Fibroblast of skin of left quadriceps (primary cell): ENCODE measurements at regions not wholly inside any gene's neighbourhood (a gene's known extent, or its start where the extent isn't known, plus 50 kb on each side); places are given as distances from the start of the nearest gene placed in this dataset.

Experiments used
- DNase-seq, 2 experiments: peaks; one replicate each; pipeline ENCODE4 v3.0.0-alpha.2; 2013; ENCODE audit warnings: low read depth in 2 of 2

DNA sequence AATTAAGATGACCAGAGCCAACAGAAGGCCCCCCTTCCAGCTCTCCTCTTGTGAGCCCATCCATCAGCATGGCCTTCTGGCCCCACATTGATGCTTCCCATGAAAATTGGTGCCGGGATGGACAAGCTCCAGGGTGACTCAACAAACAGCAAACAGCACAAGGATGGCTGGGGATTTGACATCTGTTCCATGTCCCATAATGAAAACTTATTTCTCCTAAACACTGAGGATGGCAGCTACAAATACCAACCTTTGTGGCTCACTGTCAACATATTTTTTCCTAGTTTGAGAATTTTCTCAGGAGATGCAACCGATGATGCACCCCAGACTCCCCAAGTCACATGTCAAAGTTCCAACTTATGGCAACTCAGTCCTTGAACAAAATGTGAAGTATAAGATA lies 169.6 kb upstream of the SIX2 start:
- no peak for DNase-seq

DNA sequence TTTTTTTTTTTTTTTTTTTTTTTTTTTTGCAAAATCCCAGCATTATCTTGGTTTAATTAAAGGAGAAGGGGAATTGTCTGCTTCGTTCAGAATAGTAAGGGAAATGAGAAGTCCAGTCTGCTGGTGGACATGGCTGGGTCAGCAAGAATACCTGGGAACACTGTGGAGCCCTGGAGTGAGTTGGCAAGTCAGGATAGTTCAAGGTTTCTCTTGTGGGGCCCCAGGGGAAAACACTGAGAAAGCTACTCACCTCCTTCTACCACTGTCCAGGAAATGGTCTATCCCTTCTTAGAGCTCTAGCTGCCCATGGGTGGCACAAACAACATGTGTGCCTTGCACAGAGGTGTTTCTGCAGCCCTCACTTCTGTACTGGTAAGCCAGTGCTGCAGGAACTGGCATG lies 169.1 kb upstream of the SIX2 start:
- DNase-seq, result no peak

DNA sequence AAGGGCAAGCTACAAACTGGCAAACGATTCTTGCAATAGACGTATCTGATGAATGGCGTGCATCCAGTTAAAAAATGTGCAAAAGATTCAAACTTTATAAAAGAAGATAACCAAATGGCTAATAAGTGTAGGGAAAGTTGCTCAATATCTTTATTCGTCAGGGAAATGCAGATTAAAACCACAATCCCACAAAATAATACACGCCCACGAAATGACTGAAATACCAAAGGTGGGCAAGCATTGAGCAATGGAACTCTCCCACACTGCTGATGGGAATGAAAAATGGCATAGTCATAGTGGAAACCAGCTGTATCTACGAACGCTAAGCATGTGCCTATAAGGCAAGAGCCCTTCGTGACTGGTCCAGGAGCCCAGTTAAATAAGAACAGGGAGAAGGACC lies 168.6 kb upstream of the SIX2 start:
- DNase-seq, result peak; percentile 90 to 92

DNA sequence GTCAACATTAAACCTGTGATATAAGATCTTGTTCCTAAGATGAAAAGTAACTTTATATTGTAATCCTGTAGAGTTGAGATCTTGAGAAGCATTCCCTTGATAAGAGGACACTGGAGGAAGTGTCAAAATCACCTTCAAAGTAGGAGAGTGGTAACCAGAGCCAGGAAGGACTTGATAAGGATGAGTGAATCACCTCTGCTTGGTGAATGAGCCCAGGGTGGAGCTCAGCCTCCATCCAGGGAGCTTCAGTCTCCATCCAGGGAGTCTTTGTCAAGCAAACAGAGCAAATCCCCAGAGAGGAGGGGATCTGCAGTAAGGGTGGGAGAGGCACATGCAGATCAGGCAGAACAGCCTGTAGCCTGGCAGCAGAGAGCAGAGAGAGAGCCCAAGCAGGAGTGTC lies 167.1 kb upstream of the SIX2 start:
- DNase-seq, result no peak

DNA sequence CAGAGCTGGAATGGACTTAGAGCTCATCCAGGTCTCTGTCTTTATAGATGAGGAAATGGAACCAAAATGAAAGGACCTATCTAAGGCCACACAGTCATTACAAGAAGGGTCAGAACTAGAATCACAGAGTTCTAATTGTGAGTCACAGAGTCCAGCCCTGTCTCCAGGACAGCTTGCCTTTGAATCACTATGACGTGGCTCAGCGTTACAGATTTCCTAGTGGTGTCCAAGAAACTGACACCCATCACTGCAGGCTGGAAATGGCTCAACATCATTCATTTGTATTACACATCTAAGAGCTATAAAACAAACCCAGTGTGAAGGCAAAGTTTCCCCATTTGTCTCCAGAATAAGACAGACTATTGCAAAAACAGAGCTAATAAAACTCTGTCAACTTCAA lies 164.3 kb upstream of the SIX2 start:
- DNase-seq, result no peak

DNA sequence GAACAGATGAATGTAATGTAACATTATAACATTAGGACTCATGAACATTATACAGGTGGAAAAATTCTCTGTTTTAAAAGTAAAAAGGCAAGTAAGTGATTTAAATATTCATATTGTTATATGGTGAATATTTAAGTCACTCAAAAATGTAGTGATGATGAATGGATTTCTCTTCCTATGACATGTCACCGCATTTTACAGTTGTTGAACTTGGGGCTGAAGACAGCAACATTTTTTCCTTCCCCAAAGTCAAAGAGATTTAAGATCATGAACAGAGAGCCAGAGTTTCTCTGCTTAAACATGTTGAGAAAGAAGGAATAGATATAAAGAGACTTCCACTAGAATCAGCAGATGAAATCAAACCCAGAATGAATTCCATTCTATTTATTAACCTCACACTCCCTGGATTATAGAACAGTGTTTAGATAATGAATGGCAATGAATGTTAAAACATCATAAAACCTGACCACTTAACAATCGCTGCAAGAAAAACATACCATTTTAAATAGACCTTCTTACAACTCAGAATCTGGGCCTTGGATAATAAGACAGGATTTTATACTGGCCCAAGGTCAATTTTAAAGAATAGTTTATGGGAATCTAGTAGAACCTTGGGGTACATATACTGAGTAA lies 163.6 kb upstream of the SIX2 start:
- no peak for DNase-seq

DNA sequence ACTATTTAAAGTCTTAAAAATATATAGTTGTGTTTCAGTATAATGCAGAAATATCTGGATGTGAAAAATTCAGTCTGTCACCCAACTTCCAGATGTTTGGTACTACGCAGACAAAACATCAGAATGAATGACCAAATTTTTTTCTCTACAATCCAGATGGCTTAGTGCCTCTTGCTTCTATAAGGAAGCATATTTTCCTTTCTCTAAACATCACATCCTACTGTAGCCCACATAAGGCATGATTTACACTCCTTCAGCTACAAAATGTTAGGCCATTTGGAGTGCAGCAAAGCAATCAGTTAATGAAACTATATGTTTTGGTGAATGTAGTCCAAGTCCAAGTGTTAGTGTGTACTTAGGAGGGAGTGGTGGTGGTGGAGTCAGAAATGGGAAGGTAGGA lies 162.9 kb upstream of the SIX2 start:
- no peak for DNase-seq

DNA sequence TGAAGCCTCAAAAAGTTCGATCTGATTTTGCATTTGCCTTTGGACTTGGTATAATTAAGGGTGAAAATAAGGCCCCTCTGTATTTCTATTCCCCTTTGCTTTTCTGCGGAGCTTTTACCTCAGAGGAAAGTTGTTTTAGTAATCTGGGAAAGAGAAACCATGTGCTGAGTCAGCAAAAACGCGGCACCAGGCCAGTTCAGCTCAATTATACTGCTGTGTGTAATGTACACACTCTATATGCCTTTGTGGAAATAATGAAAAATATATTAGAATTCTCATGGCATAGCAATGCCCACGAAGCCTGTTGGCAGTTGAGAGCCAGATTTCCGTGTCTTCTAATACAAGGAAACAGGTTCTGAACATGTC lies 161.9 kb upstream of the SIX2 start:
- no peak for DNase-seq

DNA sequence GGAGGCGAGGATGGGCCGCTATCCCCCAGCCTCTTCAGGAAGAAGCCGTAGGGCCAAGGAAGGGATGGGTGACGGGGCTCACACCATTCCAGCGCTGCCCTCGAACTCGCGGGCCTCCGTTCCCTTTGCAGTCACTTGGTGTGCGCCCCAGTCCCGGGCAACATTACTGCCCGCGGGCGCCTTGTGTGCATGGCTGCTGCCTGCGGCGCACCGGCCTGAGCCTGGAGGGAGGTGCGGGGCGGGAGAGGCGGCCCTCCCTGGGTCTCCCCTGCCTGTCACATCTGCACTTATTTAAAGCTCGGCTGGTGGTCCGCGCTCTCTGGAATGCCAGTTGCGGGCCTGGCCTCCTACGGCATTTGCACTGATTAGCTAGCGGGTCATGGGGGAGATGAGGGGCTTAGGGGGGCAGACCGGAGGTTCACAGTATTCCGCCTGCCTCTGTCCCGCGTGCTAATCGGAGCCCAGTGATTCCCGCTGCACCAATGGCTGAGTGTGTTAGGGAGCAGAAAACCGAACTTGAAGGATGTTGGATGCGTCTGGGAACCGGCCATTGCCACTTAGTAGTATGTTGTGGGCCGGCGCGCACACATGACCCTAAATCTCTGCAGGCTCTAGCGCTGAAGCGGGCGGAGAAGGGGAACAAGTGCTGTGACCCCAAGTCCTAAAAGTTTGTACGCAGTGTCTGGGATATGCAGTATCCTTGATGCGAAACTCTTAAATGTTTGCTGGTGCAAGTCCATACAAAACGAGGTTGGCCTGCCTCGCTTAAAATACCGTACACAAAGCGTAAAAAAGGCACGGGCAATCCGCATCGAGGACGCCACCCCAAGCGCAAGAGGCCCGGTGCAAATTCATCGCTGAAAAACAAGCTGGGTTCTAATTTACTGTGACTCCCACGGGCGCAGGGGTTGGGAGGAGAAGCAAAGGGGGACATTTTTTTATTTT lies 161.2 kb upstream of the SIX2 start:
- no peak for DNase-seq

DNA sequence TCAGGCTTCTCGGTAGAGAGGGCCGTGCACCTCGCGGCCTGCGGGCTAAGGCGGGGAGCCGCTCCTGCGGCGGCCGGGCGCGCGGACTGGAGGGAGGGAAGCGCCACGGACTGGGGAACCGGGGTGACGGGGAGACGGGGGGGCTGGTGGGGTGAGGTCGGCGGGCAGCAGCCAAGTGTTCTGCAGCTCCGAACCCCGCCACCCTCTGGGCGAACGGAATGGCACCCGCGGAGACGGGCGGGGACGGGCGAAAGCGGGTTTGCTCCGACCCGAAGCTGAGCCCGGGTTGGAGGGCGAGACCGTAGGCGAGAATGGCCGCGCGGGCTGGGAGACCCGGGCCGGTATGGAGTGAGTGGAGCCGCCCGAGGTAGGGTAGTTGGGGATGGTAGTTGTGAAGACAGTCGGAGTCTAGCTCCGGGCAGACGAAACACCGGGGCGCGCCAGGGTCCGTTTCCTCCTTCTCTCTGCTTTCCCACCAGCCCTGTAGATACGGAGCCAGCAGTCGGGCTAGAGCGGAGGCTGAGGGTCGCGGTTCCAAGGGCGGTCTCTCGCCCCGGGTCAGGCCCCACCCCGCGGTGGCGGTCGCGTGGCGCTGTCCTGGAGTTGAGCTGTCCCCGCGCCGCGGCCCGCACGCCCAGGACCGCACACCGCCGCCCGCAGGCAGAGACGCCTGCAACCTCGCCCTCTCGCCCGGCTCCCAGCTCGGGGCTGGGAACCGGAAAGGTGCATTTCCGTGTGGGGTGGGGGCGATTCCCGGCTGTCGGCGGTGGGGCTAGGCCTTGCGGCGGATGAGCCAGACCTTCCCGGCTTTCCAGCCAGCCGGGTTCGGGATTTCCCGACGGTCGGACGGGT lies 160.3 kb upstream of the SIX2 start:
- DNase-seq, result no peak

DNA sequence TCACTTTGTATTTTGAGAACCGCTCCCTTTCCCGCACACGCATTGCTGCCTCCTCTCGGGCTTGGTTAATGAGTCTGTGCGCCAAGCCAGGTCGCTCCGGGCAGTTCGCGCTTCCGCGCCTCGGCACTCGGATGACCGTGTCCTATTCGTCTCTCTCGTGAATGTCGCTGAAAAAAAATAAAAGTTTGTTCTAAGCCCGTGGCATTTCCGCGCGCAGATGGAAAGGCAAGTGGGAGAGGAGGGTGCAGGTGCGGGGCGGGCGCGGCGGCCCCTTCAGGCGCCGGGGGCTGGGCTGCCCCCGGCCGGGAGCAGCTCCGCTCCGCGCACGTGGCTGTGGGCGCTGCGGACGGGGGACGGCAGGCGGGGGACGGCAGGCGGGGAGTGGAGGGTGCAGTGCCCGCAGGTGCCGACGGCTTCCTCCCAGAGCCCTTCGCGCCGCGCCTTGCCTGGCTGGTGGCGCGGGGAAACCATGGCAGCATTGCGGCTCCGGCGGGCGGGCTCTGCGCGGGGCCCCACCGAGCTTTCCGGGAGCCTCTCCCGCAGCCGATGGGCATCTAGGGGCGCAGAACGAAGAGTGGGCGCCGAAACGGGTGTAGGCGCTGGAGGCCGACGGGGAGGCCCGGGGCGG lies 159.6 kb upstream of the SIX2 start:
- DNase-seq, result no peak

DNA sequence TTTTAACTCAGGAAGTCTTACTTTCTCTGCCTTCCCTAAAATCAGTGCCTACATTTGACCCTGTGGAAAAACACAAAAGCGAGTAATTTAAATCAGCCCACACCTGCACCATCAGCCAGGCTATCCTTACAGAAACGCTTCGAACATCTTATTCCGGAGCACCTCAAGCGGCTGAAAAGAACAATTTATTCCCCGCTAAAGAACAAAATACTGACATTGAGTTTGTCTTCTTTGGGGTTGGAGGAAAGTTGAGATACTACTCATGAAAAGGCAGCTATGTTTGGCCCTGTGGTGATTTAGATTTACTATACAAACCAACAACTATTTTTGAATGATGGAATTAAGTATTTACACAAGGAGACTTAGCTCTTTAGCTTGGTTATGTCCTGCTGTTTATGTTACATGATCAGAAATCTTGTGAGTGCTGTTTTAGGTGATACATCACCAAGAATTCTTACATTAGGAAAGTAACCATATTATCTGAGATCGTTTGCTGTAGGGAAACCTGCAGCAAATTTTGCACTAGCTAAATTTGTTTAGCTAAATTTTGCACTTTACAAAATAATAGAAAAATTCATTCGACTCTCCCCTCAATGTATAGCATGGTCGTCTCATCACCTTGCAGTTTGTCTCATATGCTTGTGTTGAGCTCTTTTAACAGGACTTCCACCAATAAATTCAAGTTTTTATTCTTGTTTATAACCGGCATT lies 158.8 kb upstream of the SIX2 start:
- DNase-seq, result no peak

DNA sequence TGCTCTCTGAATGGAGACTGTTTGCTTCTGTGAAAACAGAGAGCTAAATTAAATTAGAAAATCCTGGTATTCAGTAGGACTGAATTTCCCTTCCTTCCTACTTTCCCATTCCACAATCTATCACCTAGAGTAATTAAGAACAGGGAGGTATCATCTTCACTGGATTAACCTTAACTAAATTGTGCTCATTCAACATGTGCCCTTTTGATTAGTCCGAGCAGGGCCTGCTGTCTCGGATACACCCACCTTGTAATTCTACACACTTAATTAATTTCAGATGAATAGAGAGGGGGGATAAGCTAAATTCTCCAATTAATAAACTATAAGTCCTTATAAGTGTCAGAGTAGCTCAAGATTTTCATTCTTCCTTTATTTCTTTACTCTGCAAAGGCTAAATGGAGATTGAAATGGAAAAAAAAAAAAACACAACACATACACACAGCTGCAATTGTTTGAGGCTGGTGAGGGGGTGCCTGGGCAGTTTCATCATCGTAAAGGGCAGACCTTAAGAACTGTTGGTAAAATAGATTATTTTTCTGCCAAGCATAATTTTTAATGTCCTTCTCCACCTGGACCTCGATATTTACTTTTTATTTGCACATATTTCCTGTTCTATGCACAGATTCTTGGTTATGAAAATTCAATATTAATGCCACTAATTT lies 157.1 kb upstream of the SIX2 start:
- no peak for DNase-seq

DNA sequence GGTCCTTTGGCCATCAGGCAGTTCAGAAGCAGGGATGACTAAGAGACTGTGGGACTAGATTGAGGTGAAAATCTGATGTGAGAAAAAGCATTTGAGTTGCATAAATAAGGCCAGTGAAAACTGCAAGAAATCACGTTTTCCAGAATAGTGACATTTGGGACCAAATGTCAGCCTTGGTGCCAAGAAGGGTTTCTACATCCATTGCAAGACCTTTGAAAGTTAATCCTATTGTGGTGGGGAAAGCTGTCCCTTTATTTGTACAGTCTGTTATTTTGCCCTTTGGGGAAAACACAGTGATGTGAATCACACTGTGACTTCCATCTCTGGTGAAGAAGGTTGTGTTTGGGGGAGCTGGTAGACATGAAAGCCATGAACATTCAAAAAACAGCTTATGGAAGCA lies 153.5 kb upstream of the SIX2 start:
- no peak for DNase-seq

DNA sequence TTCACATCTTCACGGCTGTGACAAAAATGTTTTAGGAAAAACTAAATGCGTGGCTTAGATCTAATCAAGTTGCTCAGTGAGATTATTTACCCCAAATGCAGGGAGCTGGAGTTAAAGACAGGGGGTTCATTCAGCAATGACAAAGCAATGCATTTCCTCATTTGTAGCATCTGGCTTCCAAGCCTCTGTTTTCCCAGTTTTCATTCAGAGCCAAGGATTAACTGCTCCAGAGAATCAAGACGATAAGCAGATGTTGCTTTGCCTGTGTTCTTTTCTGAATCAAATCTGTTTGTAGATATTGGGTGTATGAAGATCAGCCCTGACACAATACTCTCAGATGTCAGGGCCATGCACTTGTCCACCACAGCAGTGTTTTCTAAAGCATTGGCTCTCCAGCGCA lies 147.4 kb upstream of the SIX2 start:
- DNase-seq, result no peak

DNA sequence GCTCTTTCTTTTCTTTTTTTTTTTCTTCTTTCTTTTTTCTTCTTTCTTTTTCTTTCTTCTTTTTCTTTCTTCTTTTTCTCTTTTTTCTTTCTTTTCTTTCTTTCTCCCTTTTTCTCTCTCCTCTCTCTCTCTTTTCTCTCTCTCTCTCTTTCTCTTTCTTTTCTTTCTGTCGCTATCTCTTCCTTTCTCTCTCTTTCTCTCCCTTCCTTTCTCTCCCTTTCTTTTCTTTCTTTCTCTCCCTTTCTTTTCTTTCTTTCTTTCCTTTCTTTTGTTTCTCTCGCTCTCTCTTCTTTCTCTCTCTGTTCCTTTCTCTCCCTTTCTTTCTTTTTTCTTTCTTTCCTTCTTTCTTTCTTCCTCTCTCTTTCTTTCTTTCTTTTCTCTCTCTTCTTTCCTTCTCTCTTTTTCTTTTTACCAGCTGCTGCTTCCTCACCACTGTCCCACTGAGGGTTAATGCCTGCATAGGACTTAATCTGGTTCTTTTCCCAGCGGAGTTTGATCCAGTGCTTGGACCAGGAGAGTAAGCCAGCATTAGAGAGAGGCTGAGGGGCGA lies 145.4 kb upstream of the SIX2 start:
- DNase-seq, result no peak

DNA sequence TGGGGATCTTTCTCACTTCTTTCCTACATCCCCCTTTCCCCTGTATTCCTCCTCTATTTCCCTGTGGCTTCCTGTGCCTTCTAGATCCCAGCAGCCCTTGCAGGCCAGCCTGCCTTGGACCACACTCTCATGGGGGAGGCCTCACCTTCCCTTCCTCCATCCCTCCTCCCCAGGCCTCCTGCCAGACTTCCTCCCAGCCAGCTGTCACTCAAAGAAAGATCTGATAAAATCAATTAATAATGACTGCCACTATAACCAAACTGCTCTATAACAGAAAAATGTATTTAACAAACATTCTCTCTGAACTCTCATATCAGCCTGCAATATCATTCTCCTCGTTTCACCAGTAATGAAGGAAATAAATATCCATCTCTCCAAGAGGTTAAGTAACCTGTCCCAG lies 144.9 kb upstream of the SIX2 start:
- no peak for DNase-seq

DNA sequence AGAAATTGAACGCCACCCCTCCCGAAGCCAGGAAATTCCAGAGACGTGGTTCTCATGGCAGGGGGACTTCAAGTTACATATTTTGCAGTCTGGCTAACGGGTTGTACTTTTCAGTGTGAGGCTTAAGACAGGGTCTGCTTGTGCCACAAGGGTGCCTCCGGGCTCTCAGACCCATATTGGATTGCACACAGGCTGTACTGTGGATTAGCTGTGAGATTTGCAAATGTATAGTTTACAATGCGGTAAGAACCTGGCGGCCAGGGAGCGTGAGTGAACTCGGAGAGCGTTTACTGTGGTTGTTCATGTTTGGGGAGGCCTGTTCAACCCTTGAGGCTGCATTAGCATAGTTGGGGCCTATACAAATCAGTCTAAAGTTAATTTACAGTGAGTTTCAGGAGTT lies 143.9 kb upstream of the SIX2 start:
- DNase-seq, result no peak

DNA sequence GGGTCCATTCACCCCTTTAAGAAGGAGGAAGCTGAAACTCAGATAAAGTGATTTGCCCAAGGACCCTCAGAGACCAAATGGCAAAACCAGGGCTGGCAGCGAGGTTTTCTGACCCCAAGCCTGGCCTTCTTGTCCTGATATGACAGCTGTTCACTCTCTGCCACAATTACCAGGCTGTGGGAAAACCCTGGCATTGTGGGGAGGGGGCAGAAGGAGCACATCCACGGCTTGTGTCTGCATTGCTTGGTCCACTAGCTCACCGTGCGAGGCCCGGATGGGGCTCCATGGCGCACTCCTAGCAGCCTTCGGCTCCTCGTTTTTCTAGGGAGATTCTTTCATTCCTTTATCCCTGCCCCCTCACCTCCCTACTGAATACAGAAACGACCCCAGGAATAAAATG lies 143.4 kb upstream of the SIX2 start:
- no peak for DNase-seq

DNA sequence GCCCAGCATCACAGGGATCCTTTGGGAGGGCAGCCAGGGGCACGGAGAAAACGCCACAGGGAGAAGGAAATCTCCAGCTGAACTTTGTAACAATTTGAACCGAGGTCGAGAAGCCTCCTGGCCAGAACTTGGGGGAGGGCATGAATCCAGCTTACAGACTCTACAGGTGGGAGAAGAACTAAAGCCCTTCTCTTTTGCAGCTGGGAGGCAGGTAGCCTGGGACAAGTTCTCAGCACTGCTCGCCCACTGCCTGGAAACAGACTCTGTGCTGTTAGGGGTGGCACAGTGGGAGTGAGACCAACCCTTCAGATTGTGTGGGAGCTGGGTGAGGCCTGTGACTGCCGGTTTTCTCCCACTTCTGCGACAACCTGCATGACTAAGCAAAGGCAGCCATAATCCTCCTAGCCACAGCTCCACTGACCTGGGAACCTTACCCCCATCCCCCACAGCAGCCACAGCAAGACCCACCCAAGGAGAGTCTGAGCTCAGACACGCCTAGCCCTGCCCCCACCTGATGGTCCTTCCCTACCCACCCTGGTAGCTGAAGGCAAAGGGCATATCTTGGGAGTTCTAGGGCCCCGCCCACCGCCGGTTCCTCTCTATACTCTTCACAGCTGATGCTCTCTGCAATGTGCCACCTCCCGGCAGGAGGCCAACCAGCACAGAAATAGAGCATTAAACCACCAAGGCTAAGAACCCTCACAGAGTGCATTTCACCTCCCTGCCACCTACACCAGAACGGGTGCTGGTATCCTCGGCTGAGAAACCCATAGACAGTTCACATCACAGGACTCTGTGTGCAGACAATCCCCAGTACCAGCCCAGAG lies 136.0 kb upstream of the SIX2 start:
- DNase-seq, result no peak
